ENCODE measurements at regions not wholly inside any gene's neighbourhood (a gene's known extent, or its start where the extent isn't known, plus 50 kb on each side); places are given as distances from the start of the nearest gene placed in this dataset.

DNA sequence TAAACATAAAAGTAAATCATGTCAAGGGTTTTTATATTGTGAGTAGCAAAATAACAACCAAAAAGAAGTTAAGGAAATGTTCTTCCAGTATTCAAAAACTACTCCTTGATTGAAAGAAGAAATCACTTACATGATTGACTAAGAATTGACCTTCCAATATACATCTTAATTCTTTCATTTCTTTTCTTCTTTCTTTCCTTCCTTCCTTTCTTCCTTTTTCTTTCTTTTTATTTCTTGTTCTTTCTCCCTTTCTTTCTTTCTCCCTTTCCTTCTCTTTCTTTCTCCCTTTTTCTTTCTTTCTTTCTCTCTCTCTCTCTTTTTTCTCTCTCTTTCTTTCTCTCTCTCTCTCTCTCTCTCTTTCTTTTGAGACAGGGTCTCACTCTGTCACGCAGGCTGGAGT lies 60.7 kb upstream of the SOX9 start:
- no peak for TF ChIP-seq POLR2A (IDR thresholded peaks at IDR 0.05)
- TF ChIP-seq, protein P1, sequence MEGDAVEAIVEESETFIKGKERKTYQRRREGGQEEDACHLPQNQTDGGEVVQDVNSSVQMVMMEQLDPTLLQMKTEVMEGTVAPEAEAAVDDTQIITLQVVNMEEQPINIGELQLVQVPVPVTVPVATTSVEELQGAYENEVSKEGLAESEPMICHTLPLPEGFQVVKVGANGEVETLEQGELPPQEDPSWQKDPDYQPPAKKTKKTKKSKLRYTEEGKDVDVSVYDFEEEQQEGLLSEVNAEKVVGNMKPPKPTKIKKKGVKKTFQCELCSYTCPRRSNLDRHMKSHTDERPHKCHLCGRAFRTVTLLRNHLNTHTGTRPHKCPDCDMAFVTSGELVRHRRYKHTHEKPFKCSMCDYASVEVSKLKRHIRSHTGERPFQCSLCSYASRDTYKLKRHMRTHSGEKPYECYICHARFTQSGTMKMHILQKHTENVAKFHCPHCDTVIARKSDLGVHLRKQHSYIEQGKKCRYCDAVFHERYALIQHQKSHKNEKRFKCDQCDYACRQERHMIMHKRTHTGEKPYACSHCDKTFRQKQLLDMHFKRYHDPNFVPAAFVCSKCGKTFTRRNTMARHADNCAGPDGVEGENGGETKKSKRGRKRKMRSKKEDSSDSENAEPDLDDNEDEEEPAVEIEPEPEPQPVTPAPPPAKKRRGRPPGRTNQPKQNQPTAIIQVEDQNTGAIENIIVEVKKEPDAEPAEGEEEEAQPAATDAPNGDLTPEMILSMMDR (IDR thresholded peaks at IDR 0.05): no peak
- no peak for TF ChIP-seq EP300 (IDR thresholded peaks at IDR 0.05)

Data from ovary (tissue), 3 donors.